B cell (primary cell): ENCODE measurements at regions not wholly inside any gene's neighbourhood (a gene's known extent, or its start where the extent isn't known, plus 50 kb on each side); places are given as distances from the start of the nearest gene placed in this dataset.

Experiments used
- ATAC-seq: fragments of 200-7000 bp; cut with Tn5 transposase; one replicate; pipeline ENCODE4 v1.10.0; 2021; ENCODE audit warnings: low read depth, mild to moderate bottlenecking, moderate number of reproducible peaks, moderate library complexity
- CTCF ChIA-PET: fragments of 350-600 bp; sonication (Branson Sonifier 250); formaldehyde crosslinking; loops from one replicate; lab custom pipeline; 2021; ENCODE audit warnings: antibody characterized with exemption, inconsistent platforms; lab: Charles Lee
- POLR2A ChIA-PET: fragments of 350-600 bp; sonication (Branson Sonifier 250); formaldehyde crosslinking; loops from one replicate; lab custom pipeline; 2021; ENCODE audit warnings: antibody characterized with exemption; lab: Charles Lee
- DNase-seq: peaks from one replicate; pipeline ENCODE4 v3.0.0; 2013
- H2AFZ ChIP-seq: 2 replicates; pipeline ENCODE4 v1.6.1; 2012; ENCODE audit warnings: mild to moderate bottlenecking, low read depth, low read length; ENCODE audit not compliant: insufficient read depth, poor library complexity, severe bottlenecking
- H3K27ac ChIP-seq, 2 donors: 1 replicate in 1 of 2; 2 replicates in 1 of 2; pipeline ENCODE4 v1.5.1; 2012 to 2013; ENCODE audit warnings: low read length in 2 of 2, mild to moderate bottlenecking in 2 of 2, moderate library complexity in 1 of 2
- H3K27me3 ChIP-seq, 4 experiments: fragments of 200-600 bp in 1 of 4; sonication (generic) in 1 of 4; replicated peaks in 1 of 4; 1 replicate in 2 of 4; 2 replicates in 2 of 4; pipeline versions ENCODE4 v1.6.1 to v1.7.0; 2013 to 2016; ENCODE audit warnings: low read length in 3 of 4, mild to moderate bottlenecking in 2 of 4, mixed read lengths in 1 of 4, moderate library complexity in 1 of 4; ENCODE audit not compliant: insufficient read depth in 4 of 4, control insufficient read depth in 3 of 4; ENCODE audit errors: control extremely low read depth in 1 of 4
- H3K36me3 ChIP-seq, 2 experiments: replicated peaks in 1 of 2; 1 replicate in 1 of 2; 2 replicates in 1 of 2; pipeline versions ENCODE4 v1.6.1 to v1.7.1; 2013; ENCODE audit warnings: low read length in 1 of 2; ENCODE audit not compliant: insufficient read depth in 2 of 2, control insufficient read depth in 1 of 2; ENCODE audit errors: control extremely low read depth in 1 of 2, extremely low read depth in 1 of 2
- H3K4me1 ChIP-seq, 2 donors: fragments of 200-600 bp in 1 of 2; sonication (generic) in 1 of 2; 1 replicate in 1 of 2; 2 replicates in 1 of 2; pipeline versions ENCODE4 v1.5.1 to v1.6.1; 2013 to 2017; ENCODE audit warnings: low read length in 2 of 2; ENCODE audit not compliant: control insufficient read depth in 2 of 2, insufficient read depth in 2 of 2
- H3K4me2 ChIP-seq: replicated peaks from 2 replicates; pipeline ENCODE3; 2012; ENCODE audit warnings: mild to moderate bottlenecking, low read depth, low read length; ENCODE audit not compliant: poor library complexity, severe bottlenecking
- H3K4me3 ChIP-seq, 5 experiments: fragments of 200-600 bp in 1 of 5; sonication (generic) in 1 of 5; 1 replicate in 3 of 5; 2 replicates in 2 of 5; pipeline versions ENCODE4 v1.5.1 to v1.7.0; 2011 to 2016; ENCODE audit warnings: low read length in 4 of 5, mild to moderate bottlenecking in 4 of 5, low read depth in 2 of 5, control low read depth in 1 of 5, moderate library complexity in 1 of 5; ENCODE audit not compliant: insufficient read depth in 1 of 5; ENCODE audit errors: control extremely low read depth in 1 of 5, extremely low read depth in 1 of 5
- H3K79me2 ChIP-seq: fragments of 200-600 bp; sonication (generic); one replicate; pipeline ENCODE4 v1.6.0; 2016; ENCODE audit warnings: low read length; ENCODE audit not compliant: control insufficient read depth, insufficient read depth
- H3K9ac ChIP-seq: fragments of 200-600 bp; sonication (generic); 2 replicates; pipeline ENCODE4 v1.6.1; 2017; ENCODE audit warnings: mild to moderate bottlenecking, low read length, moderate library complexity
- H3K9me3 ChIP-seq, 3 donors: one replicate each; pipeline versions ENCODE4 v1.6.1 to v1.7.1; 2013; ENCODE audit warnings: low read length in 2 of 3; ENCODE audit not compliant: control insufficient read depth in 2 of 3, insufficient read depth in 1 of 3; ENCODE audit errors: control extremely low read depth in 1 of 3
- H4K20me1 ChIP-seq: 2 replicates; pipeline ENCODE4 v1.6.0; 2012; ENCODE audit warnings: mild to moderate bottlenecking, low read length; ENCODE audit not compliant: insufficient read depth, control insufficient read depth, poor library complexity, severe bottlenecking
- H3K27ac Mint-ChIP-seq: one replicate; pipeline ENCODE4 v1.8.0; 2021; ENCODE audit warnings: mixed read lengths
- H3K27me3 Mint-ChIP-seq: one replicate; pipeline ENCODE4 v1.8.0; 2021; ENCODE audit warnings: mixed read lengths
- H3K4me1 Mint-ChIP-seq: one replicate; pipeline ENCODE4 v1.8.0; 2021; ENCODE audit warnings: mixed read lengths
- H3K4me3 Mint-ChIP-seq: one replicate; pipeline ENCODE4 v1.8.0; 2021; ENCODE audit warnings: mixed read lengths
- H3K9me3 Mint-ChIP-seq: one replicate; pipeline ENCODE4 v1.8.0; 2022; ENCODE audit warnings: mixed read lengths; ENCODE audit not compliant: insufficient read depth
- CTCF ChIP-seq: fragments of 200-600 bp; IDR thresholded peaks from one replicate; pipeline ENCODE4 v1.8.0; 2022; ENCODE audit warnings: antibody characterized with exemption, mild to moderate bottlenecking
- EZH2 ChIP-seq: IDR thresholded peaks from 2 replicates; pipeline ENCODE4 v1.6.1; 2012; ENCODE audit warnings: borderline replicate concordance, low read depth, mild to moderate bottlenecking, moderate library complexity, low read length; ENCODE audit not compliant: insufficient read depth, poor library complexity, severe bottlenecking
- WGBS: methylation state at CpG from one replicate; pipeline ENCODE4 v1.1.5; 2013; ENCODE audit warnings: missing lambda C conversion rate; ENCODE audit not compliant: insufficient coverage; 5-methylcytosine and 5-hydroxymethylcytosine counted together
- intact Hi-C: fragments of 100-400 bp; cut with micrococcal nuclease; formaldehyde crosslinking; loops from one replicate; pipeline ENCODE4 v1.10.0; 2022

- H3K9ac ChIP-seq, result no peak overlapping the region
- H3K9me3 ChIP-seq, result peaks cover 0 to 2% (median 0%) of the 10 kb centered on the region in 3 donors
- H3K9me3 Mint-ChIP-seq, result no peaks in the 10 kb centered on the region
- ATAC-seq (no peak), DNase-seq (no peak)
- no peaks in the 10 kb centered on the region for H3K79me2 ChIP-seq
- H3K4me3 ChIP-seq, result no peak overlapping the region
- H2AFZ ChIP-seq, result no peak overlapping the region
- H3K27ac ChIP-seq, result no peak overlapping the region
- peaks cover 0 to 2% (median 0%) of the 10 kb centered on the region in 4 experiments for H3K27me3 ChIP-seq
- no peak overlapping the region for H3K4me3 Mint-ChIP-seq
- POLR2A ChIA-PET, result no interaction called here
- H3K36me3 ChIP-seq, result no peaks in the 10 kb centered on the region
- no peaks in the 10 kb centered on the region for H3K27me3 Mint-ChIP-seq
- no peaks in the 10 kb centered on the region for H3K4me1 ChIP-seq
- no peaks in the 10 kb centered on the region for H3K4me1 Mint-ChIP-seq
- CTCF ChIA-PET, result no interaction called here
- TF ChIP-seq EZH2 (no peak), CTCF (no peak)
- H4K20me1 ChIP-seq, result no peaks in the 10 kb centered on the region
- WGBS, result 90% methylated on average over 14 of the region's 24 CpGs
- H3K4me2 ChIP-seq, result no peak overlapping the region
- no peak overlapping the region for H3K27ac Mint-ChIP-seq
- intact Hi-C loops, result no loop called here
Observed at GRCh38 chr13:111518161-111518792, 197.8 kb downstream of the TEX29 start.

- Mint-ChIP-seq H3K27ac (no peak overlapping the region), H3K9me3 (no peaks in the 10 kb centered on the region), H3K4me3 (no peak overlapping the region), H3K4me1 (no peaks in the 10 kb centered on the region), H3K27me3 (no peaks in the 10 kb centered on the region)
- ChIA-PET CTCF (no interaction called here), POLR2A (no interaction called here)
- ATAC-seq (no peak), DNase-seq (no peak)
- Histone ChIP-seq H3K36me3 (no peaks in the 10 kb centered on the region), H3K27me3 (peaks cover 0 to 2% (median 0%) of the 10 kb centered on the region in 4 experiments), H3K9ac (no peak overlapping the region), H3K9me3 (peaks cover 0 to 2% (median 0%) of the 10 kb centered on the region in 3 donors), H3K4me3 (no peak overlapping the region), H2AFZ (no peak overlapping the region), H3K4me2 (no peak overlapping the region), H4K20me1 (no peaks in the 10 kb centered on the region), H3K27ac (no peak overlapping the region), H3K4me1 (no peaks in the 10 kb centered on the region), H3K79me2 (no peaks in the 10 kb centered on the region)
- WGBS, result 87% methylated on average over 8 of the region's 8 CpGs
- intact Hi-C loops, result no loop called here
- TF ChIP-seq EZH2 (no peak), CTCF (no peak)
Observed at GRCh38 chr13:111519041-111519440, 198.6 kb downstream of the TEX29 start.
